Left renal cortex interstitium (tissue), 4 donors: ENCODE measurements at regions not wholly inside any gene's neighbourhood (a gene's known extent, or its start where the extent isn't known, plus 50 kb on each side); places are given as distances from the start of the nearest gene placed in this dataset.

Experiments
- DNase-seq, 4 donors: peaks; one replicate each; pipeline ENCODE4 v3.0.0-alpha.2; 2013; ENCODE audit warnings: low read depth in 4 of 4, low spot score in 2 of 4, missing footprints in 1 of 4

- DNase-seq = no peak
Observed at GRCh38 chr14:94685166-94685581, 73.0 kb downstream of the SERPINA3 start.

DNA sequence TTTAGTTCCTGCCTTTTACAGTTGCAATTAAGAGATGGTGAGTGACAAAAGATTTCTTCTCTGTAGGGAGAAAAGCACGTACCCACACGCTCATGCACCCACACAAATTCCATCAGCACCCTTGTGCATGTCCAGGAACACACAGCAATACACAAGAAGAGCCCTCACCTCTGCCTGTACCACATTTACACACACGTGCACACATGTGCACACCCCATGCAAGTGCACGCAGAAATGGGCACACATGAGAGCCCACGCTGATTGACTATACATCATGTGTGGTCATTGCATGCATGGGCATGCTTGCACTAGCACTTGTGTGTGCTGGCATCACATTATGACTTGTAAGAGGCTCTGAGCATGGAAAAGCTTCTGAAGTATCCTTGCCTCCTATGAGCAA is 70.5 kb downstream of the SERPINA3 start:
- DNase-seq = no peak

DNA sequence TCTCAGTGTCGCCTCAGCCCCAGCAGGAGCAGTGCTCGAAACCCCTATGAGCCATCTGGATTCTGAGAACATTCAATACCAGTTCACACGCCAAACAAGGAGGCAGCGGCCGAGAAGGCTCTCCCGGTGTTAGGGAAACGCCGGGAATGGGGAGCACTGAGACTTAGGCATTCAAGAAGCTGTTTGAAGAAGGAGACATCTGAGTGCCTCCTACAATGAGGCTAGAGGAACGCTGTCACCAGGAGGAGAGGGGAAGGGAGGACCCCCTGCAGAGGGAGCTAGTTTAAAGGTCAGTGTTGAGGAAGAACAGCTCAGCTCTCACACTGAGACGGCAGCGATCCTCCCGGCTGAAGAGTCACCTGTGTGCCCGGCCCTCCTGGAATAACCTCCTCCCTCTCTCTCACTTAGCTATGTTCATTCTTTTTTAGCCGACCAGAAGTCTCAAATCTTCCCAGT is 69.9 kb downstream of the SERPINA3 start:
- no peak for DNase-seq

GRCh38 chr14:94681300-94682060 is 69.3 kb downstream of the SERPINA3 start:
- no peak for DNase-seq

DNA sequence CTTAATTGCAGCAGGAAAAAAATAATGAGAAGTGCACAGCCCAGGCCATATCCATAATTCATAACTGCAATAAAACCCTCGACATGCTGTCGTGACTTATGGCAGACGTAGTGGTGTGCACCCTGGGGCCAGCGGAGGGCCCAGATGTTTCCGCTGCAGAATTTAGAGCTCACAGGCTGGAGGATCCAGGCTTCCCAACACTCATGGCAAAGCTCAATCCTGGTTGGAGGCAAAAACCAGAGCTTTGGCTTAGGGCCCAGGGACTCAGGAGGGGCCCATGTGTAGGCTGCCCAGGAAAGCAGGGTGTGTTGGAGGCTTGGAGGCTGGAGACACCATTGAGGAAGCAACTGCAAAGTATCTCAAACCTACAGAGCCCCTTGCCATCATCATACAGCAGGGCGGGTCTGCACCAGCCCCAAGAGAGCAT is 68.7 kb downstream of the SERPINA3 start:
- DNase-seq = no peak

DNA sequence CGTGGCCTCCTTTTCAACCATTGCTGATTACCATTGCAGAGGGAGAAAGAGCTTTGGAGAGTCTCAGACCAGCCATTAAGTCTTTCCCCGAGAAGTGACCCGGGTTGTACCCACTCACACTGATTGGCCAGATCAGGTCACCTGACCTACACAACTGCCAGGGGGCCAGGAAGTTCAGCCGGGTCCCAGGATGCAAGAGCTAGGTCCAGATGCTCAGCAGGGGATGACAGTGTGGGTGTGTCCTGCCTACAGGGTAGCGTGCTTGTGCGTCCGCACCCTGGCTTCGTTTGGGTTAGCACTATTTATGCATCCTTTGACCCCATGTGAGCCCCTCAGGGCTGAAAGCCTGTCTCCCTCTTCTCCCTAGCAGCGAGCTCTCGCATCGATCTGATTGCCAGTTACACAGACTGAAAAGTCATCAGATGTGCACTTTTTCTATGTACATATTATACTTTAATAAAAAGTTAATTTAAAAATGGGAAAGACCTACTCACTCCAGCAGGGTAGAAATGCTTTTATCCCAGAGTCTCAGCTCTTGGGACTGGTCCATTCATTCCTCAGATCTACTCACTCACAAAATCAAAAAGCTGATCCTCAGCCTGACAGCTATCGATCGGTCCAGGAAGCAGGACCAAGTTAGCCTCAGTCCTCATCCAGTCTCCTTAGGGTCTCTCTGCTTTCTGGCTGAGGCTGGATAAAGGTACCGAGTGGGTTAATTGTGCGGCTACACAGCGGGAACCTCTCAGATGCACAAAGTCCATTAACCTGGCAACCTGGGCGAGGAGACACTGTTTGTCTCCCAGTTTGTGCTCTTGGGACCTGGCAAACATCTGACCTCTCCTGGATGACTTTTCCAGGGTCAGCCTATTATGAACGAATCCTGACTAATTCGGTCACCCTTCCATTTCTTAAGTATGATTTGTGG is 68.0 kb downstream of the SERPINA3 start:
- no peak for DNase-seq

DNA sequence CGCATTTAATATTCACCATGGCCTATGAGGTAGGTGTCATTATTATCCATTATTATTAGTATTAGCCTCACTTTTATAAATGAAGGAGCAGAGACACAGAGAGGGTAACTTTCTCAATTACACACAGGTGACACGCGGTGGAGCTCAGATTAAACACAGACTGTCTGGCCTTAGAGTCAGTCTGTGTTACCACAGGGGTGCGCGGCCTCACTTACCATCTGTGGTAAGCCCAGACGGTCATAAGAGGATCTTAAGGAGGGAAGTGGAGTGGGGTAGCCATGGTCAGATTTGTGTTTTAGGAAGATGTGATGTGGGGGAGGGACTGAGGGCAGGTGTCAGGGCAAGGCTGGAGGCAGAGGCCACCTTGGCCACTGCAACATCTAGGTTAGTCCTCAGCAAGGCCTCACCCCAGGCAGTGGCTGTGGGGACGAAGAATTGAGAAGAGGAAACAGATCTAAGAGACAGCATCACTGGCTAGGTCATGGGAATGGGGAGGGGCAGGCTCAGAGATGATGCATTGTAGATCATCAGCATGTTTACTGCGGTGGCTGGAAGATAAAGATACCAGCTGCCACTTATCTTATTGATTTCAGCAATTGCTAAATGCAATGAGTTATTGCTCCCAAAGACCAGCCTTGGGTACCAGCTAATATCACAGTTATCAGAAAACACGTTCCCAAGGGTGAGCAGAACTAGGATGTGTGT is 67.1 kb downstream of the SERPINA3 start:
- DNase-seq = no peak

DNA sequence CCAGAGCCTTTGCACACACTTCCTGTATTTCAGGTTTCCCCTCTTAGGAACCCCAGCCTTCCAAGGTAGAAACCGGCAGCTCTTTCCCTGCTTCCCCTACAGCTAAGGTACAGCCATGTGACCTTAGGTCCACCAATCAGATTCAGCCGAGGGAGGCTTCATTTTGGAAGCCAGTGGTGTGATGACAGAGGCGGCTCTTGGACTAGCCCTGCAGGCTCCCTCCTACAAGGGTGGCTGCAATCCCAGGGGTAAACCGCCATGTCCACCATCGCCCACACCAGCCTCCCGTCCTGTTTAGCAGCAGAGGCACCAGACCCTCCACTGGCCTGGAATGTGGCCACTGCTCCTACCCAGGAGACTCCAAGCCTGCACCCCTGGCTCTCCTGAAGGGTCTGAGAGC is 65.6 kb downstream of the SERPINA3 start:
- DNase-seq = no peak

DNA sequence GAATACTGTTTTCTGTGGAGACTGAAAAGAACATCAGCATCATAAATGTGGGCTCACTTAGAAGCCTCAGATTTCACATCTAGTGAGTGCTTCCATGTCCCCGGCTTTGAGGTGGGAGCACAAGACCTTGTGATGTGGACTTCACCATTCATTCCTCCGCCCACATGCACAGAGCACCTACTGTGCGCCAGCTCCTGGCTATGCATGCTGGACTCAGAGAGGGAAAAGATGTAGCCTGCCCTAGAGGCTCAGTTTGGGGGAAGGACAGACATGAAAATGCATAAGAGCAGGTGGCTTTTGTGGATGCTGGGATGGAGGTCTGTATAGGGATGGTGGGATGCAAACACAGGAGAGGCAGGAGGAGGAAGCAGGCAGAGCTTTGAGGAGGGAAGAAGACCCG is 65.0 kb downstream of the SERPINA3 start:
- no peak for DNase-seq

DNA sequence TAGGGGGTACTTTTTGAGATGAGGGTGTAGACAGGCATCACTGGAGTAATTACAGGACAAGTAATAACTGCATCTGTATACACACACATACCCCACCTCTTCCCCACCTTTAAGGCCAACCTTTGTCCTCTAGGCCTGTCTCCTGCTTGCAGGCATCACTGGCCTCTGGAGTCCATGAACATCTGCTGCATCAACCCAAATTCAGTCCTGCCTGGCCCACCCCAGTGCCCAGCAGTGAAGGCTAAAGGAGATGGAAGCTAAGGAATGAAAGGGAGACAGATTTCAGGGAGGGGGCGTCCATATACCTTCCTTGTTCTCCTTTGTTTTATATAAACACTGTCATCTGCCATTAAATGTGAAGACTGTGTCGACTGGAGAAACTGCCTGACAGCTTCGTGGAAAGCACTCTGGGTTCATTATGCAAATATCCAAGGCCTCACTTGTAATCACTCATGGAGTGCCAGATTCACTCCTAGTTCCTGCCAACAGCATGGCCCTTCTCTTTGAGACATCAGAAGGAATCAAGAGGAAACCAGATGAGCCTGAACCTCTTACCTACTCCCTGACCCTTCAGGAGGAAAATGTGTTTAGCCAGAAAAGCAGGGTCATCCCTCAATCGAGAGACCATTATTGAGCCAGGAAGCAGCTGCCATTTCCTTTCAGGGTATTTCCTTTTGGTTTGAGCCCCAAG is 64.4 kb downstream of the SERPINA3 start:
- no peak for DNase-seq

DNA sequence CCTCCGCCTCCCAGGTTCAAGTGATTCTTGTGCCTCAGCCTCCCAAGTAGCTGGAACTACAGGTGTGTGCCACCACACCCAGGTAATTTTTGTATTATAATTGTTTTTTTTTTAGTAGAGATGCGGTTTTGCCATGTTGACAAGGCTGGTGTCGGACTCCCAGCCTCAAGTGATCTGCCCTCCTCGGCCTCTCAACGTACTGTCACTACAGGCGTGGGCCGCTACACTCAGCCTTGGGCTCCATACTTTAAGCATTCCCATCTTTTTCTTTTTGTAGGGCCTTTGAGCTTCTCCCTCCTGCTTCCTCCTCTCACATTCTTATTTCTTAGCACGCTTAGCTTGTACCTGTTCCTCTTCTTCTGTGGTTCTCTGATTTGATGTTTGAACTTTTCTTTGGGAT is 62.8 kb downstream of the SERPINA3 start:
- DNase-seq = no peak

DNA sequence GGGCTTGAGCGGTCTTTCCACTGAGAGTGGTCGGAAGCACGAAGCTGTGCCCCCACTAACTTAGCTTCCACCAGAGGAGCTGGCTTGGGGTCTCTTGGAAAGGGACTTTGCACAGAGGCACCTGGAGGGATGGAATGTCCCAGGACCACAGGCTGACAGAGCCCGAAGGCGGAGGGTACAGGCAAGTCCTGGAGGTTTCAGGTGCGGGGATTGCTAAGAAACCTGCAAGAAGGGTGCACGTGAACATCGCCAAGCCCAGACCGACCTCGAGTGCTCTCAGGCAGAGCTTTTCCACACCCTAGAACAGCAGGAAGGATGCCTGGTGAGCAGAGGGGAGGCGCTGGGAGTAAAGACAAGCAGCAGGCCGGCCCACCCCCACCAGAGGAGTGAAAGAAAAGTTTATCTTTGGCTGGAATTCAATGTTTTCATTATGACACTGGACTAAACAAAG is 61.6 kb downstream of the SERPINA3 start:
- DNase-seq = no peak
